ENCODE measurements at regions not wholly inside any gene's neighbourhood (a gene's known extent, or its start where the extent isn't known, plus 50 kb on each side); places are given as distances from the start of the nearest gene placed in this dataset.

- Histone ChIP-seq H3K4me1 (ENCODE audit: control insufficient read depth, insufficient read depth, low read length) (peaks cover 6% of the 10 kb centered on the region; the same call in 1 of the 2 replicates), H3K36me3 (ENCODE audit: control insufficient read depth in 2 of 2, insufficient read depth in 1 of 2, low read length in 2 of 2) (no peaks in the 10 kb centered on the region), H3K4me3 (ENCODE audit: low read depth, low read length) (no peak overlapping the region), H3K9me3 (ENCODE audit: control insufficient read depth, insufficient read depth, low read depth, low read length) (no peaks in the 10 kb centered on the region; the same call in 1 of the 2 replicates), H3K27ac (ENCODE audit: extremely low read depth, low read depth, low read length) (no peak overlapping the region)
- POLR2A ChIA-PET = no interaction called here
- CTCF ChIA-PET = interaction anchor here (0.7 to 1.0 kb wide), 3 partner anchors 36 to 423 kb away, joined by 3 to 4 read pairs (median 3); no protein-coding TSS in a partner anchor
- TF ChIP-seq SETDB1 (IDR thresholded peaks at IDR 0.05; ENCODE audit: insufficient read length, low read length) (no peak), MEIS1 (CRISPR knock-in tag; IDR thresholded peaks at IDR 0.05; ENCODE audit: borderline replicate concordance) (no peak), ZNF221 (tag by site-specific recombination; IDR thresholded peaks at IDR 0.05; ENCODE audit: borderline replicate concordance) (no peak), ZNF549 (tag by site-specific recombination; IDR thresholded peaks at IDR 0.05) (no peak), ZFP69B (tag by site-specific recombination; IDR thresholded peaks at IDR 0.05) (no peak), ZNF843 (tag by site-specific recombination; IDR thresholded peaks at IDR 0.05) (no peak), ZNF202 (tag by site-specific recombination; IDR thresholded peaks at IDR 0.05; ENCODE audit: borderline replicate concordance) (no peak), ZNF571 (tag by site-specific recombination; IDR thresholded peaks at IDR 0.05) (no peak), ZNF16 (tag by site-specific recombination; IDR thresholded peaks at IDR 0.05; ENCODE audit: low read depth) (no peak), GFI1B (tag by site-specific recombination; IDR thresholded peaks at IDR 0.05) (no peak), ZNF777 (tag by site-specific recombination; IDR thresholded peaks at IDR 0.05; ENCODE audit: borderline replicate concordance) (no peak)
Observed at GRCh38 chrX:140088438-140088837, 123.1 kb upstream of the CXorf66 start.

- ChIA-PET POLR2A (no interaction called here), CTCF (interaction anchor here (0.7 to 1.0 kb wide), 3 partner anchors 36 to 424 kb away, joined by 3 to 4 read pairs (median 3); no protein-coding TSS in a partner anchor)
- H3K4me3 ChIP-seq (ENCODE audit: low read depth, low read length) = no peak overlapping the region
- H3K9me3 ChIP-seq (ENCODE audit: control insufficient read depth, insufficient read depth, low read depth, low read length) = no peaks in the 10 kb centered on the region; the same call in 1 of the 2 replicates
- H3K4me1 ChIP-seq (ENCODE audit: control insufficient read depth, insufficient read depth, low read length) = peaks cover 6% of the 10 kb centered on the region; the same call in 1 of the 2 replicates
- no peak overlapping the region for H3K27ac ChIP-seq (ENCODE audit: extremely low read depth, low read depth, low read length)
- TF ChIP-seq ZNF555 (tag by site-specific recombination; conservative IDR thresholded peaks at IDR 0.05) (no peak), SP7 (tag by site-specific recombination; IDR thresholded peaks at IDR 0.05) (0 out of 2 replicates have a peak, but pooled peaks have one; percentile 16), ZFHX2 (tag by site-specific recombination; conservative IDR thresholded peaks at IDR 0.05) (peak; percentile 96), EGR2 (tag by site-specific recombination; IDR thresholded peaks at IDR 0.05; ENCODE audit: low read depth) (peak; percentile 99), ZNF560 (tag by site-specific recombination; IDR thresholded peaks at IDR 0.05; ENCODE audit: borderline replicate concordance) (no peak), PRDM6 (tag by site-specific recombination; IDR thresholded peaks at IDR 0.05) (no peak), ZNF837 (tag by site-specific recombination; IDR thresholded peaks at IDR 0.05) (no peak)
- no peaks in the 10 kb centered on the region for H3K36me3 ChIP-seq (ENCODE audit: control insufficient read depth in 2 of 2, insufficient read depth in 1 of 2, low read length in 2 of 2)
Observed at GRCh38 chrX:140087875-140088274, 122.6 kb upstream of the CXorf66 start.

GRCh38 chrX:140086691-140087090 is 121.4 kb upstream of the CXorf66 start:
- CTCF ChIA-PET = interaction anchor here (1.5 kb wide), 1 partner anchor 30 kb away, joined by 4 read pairs; no protein-coding TSS in a partner anchor
- H3K36me3 ChIP-seq (ENCODE audit: control insufficient read depth in 2 of 2, insufficient read depth in 1 of 2, low read length in 2 of 2) = no peaks in the 10 kb centered on the region
- peaks cover 6% of the 10 kb centered on the region; the same call in 1 of the 2 replicates for H3K4me1 ChIP-seq (ENCODE audit: control insufficient read depth, insufficient read depth, low read length)
- H3K4me3 ChIP-seq (ENCODE audit: low read depth, low read length) = no peak overlapping the region
- no peak overlapping the region for H3K27ac ChIP-seq (ENCODE audit: extremely low read depth, low read depth, low read length)
- POLR2A ChIA-PET = no interaction called here
- no peaks in the 10 kb centered on the region for H3K9me3 ChIP-seq (ENCODE audit: control insufficient read depth, insufficient read depth, low read depth, low read length)
- TF ChIP-seq ZNF324 (tag by site-specific recombination; IDR thresholded peaks at IDR 0.05) (no peak), PBX3 (CRISPR knock-in tag; IDR thresholded peaks at IDR 0.05) (no peak), SP3 (tag by site-specific recombination; IDR thresholded peaks at IDR 0.05) (no peak), ZSCAN4 (tag by site-specific recombination; IDR thresholded peaks at IDR 0.05) (no peak), ZNF747 (tag by site-specific recombination; IDR thresholded peaks at IDR 0.05) (no peak), ZNF280C (tag by site-specific recombination; IDR thresholded peaks at IDR 0.05) (no peak), MZF1 (tag by site-specific recombination; IDR thresholded peaks at IDR 0.05; ENCODE audit: borderline replicate concordance) (no peak), ZBTB1 (tag by site-specific recombination; IDR thresholded peaks at IDR 0.05) (no peak)

Measured in HEK293 (cell line).